Skeletal muscle tissue (tissue), 3 donors: ENCODE measurements at regions not wholly inside any gene's neighbourhood (a gene's known extent, or its start where the extent isn't known, plus 50 kb on each side); places are given as distances from the start of the nearest gene placed in this dataset.

Experiments
- H3K27ac ChIP-seq: one replicate; pipeline ENCODE4 v1.7.0; 2013; ENCODE audit warnings: mild to moderate bottlenecking, low read depth, low read length, inconsistent platforms
- H3K27me3 ChIP-seq, 3 donors: one replicate each; pipeline ENCODE4 v1.7.0; 2013; ENCODE audit warnings: low read length in 3 of 3; ENCODE audit not compliant: control insufficient read depth in 3 of 3, insufficient read depth in 3 of 3
- H3K36me3 ChIP-seq, 3 donors: one replicate each; pipeline ENCODE4 v1.7.0; 2013; ENCODE audit warnings: low read length in 3 of 3; ENCODE audit not compliant: control insufficient read depth in 3 of 3, insufficient read depth in 3 of 3
- H3K4me1 ChIP-seq, 3 donors: one replicate each; pipeline ENCODE4 v1.7.0; 2013; ENCODE audit warnings: low read length in 3 of 3, mild to moderate bottlenecking in 3 of 3; ENCODE audit not compliant: control insufficient read depth in 3 of 3, insufficient read depth in 3 of 3
- H3K4me3 ChIP-seq, 3 donors: one replicate each; pipeline ENCODE4 v1.7.0; 2013; ENCODE audit warnings: low read length in 3 of 3
- H3K9ac ChIP-seq, 3 donors: one replicate each; pipeline ENCODE4 v1.7.0; 2013; ENCODE audit warnings: low read length in 3 of 3, mild to moderate bottlenecking in 3 of 3, moderate library complexity in 2 of 3, low read depth in 1 of 3
- H3K9me3 ChIP-seq, 3 donors: one replicate each; pipeline ENCODE4 v1.7.0; 2013; ENCODE audit warnings: low read length in 3 of 3; ENCODE audit not compliant: control insufficient read depth in 3 of 3
- donor health status: Osteomylitis.

DNA sequence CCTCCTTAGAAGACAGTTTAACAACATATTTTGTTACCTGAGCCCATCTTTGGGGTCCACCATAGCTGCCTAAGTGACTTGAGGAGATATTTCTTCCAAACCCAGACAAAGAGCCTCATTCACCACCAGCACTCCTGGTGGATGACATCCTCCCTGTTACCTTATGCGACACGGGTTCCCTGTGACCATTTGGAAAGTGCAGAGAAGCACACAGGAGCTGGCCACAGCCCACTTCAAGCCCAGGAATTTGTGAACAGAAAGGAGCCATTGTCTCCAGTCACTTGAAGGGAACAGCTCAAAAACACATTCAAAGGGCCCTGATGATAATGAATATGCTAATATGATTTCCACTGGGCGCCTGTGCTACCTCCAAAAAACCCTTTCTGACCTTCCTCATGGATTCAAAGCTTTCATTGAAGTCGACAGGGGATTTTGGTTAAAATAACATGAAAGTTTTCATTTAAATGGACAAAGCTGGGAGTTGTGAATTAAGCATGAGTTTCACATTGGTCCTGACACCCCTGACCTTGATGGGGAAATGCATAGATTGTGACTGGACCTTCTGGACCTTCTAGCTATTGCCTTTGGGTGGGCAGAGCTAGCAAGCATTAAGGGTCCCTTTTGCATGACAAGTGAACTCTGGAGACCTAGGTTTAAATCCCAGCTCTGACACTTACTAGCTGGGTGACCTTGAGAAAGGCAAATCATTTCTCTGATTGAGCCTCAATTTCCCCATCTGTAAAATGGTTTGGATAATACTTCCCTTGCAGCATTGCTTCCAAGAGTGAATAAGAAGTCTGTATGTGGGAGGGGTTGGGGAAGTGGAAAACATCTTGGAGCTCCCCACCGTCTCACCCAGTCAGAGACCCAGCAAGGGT, 83.3 kb upstream of the SIRPA start:
- Histone ChIP-seq H3K9ac (peak overlapping the region in 1 of 3 donors; percentile 20), H3K27ac (peak overlapping the region; percentile 60), H3K27me3 (no peaks in the 10 kb centered on the region), H3K36me3 (no peaks in the 10 kb centered on the region), H3K4me1 (peaks cover 35 to 50% (median 46%) of the 10 kb centered on the region in 3 donors), H3K9me3 (no peaks in the 10 kb centered on the region), H3K4me3 (no peak overlapping the region)

DNA sequence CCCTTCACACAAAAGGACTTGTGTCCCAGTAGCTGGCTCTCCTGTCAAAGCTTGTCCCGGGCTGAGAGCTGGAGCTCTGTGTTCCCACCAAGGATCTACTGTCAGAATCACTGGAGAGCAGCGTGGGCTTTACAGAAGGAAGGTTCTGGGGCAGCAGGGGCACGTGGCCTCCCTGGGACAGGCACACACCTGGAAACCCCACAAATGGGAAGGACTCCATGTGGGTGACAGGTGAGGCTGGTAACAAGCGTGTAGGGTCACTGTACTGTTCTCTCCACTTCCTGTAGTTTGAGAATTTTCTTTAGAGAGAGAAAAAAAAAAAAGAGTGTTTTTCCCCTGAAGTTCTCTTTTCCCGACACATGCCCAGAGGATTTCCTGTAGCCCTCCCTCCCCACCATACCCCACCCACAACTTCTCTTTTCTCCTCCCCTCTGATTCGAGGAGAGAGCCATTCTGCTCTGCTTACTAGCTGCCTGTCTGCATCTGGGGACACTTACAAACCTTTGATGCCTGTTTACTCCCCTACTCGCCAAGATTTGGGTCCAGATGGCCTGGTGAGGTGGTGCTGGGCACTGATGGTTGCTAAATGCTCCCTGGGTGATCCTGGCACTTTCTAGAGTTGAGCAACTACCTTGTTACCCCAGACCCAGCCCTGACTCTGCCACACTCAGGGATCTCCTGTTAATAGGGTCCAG, 84.1 kb upstream of the SIRPA start:
- H3K36me3 ChIP-seq = no peaks in the 10 kb centered on the region
- peak overlapping the region in 1 of 3 donors; percentile 20 for H3K9ac ChIP-seq
- H3K9me3 ChIP-seq = no peaks in the 10 kb centered on the region
- no peaks in the 10 kb centered on the region for H3K27me3 ChIP-seq
- peak overlapping the region; percentile 60 for H3K27ac ChIP-seq
- peaks cover 27 to 44% (median 39%) of the 10 kb centered on the region in 3 donors for H3K4me1 ChIP-seq
- no peak overlapping the region for H3K4me3 ChIP-seq

DNA sequence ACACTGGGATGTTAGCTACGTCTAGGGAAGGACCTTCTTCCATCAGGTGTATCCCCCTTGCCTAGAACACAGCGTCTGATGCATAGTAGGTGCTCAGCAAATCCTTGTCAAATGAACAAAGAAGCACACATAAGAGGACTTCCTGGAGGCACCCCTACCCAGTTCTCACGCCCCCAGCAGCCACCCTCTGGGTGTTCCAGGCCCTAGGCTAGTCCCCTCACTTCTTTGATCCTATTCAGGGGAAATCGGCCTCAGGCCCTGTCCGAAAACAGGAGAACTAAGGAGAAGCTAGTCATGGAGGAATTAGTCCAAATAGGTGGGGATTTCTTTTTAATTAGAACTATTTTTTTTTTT, 84.7 kb upstream of the SIRPA start:
- H3K9me3 ChIP-seq = no peaks in the 10 kb centered on the region
- no peak overlapping the region for H3K4me3 ChIP-seq
- H3K4me1 ChIP-seq = peaks cover 23 to 40% (median 33%) of the 10 kb centered on the region in 3 donors
- H3K27me3 ChIP-seq = no peaks in the 10 kb centered on the region
- no peaks in the 10 kb centered on the region for H3K36me3 ChIP-seq
- H3K9ac ChIP-seq = no peak overlapping the region
- H3K27ac ChIP-seq = peak overlapping the region; percentile 60

DNA sequence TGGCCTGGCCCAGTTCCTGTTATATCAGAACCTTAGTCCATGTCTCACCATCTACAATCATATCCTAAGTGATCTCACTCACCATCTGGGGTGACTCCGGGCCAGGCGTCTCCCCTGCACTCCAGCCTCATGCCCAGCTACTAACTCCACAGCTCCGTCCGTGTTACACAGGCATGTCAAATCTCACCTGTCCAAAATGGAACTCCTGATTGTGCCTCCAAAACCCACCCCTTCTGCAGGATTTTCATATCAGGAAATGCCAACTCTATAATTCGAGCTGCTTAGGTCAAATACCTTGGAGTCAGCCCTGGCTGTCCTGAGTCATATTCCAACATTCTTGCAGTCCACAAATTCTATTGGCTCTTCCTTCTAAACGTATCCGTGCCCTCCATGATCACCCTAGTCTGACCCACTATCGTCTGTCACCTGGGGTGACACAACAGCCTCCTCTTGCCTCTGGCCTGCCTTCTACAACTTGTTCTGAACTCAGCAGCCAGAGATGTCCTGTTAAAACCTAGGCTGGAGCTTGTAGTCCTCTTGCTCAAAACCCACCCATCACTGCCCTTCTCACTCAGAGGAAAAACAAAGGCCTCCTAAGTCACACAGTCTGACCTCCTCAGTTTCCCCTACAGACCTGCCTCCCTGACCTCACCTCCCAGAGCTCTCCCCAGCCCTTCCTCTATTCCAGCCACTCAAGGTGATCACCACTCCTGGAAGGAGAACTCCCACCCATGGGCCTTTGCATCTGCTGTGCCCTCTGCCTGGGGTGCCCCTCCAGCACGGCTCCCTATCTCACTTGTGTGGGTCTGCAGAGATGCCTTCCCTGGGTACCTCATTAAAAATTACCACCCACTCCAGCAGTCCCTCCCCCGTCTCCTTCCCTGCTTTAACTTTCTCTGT, 85.3 kb upstream of the SIRPA start:
- H3K4me1 ChIP-seq = peaks cover 20 to 37% (median 32%) of the 10 kb centered on the region in 3 donors

DNA sequence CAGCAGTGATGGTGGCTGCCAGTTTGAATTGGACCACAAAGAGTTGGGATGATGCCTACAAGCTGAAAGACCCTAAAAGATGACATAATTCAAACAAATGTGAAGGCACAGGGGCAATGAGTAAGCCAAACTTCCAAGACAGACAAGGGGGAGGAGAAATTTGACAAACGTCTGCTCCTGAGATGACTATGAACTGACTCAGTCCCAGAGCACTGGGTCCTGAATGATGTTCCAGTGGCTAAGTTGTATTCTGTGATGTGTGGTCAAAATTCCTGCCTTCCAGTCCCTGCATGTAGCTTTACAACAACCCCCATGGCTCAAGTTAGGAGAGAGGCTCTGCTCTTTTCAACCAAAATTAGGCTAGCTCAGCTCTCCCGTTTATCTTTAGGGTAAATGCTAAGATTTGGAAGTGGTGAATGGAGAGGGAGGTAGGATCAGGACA, 86.1 kb upstream of the SIRPA start:
- H3K27me3 ChIP-seq = peaks cover 0 to 3% (median 0%) of the 10 kb centered on the region in 3 donors
- no peak overlapping the region for H3K9ac ChIP-seq
- H3K4me1 ChIP-seq = peaks cover 20 to 34% (median 31%) of the 10 kb centered on the region in 3 donors
- no peaks in the 10 kb centered on the region for H3K9me3 ChIP-seq
- H3K4me3 ChIP-seq = no peak overlapping the region
- no peak overlapping the region for H3K27ac ChIP-seq
- H3K36me3 ChIP-seq = no peaks in the 10 kb centered on the region

More for the DNA sequence above, 85.3 kb upstream of the SIRPA start:
- Histone ChIP-seq H3K27ac (no peak overlapping the region), H3K9me3 (no peaks in the 10 kb centered on the region), H3K27me3 (no peaks in the 10 kb centered on the region), H3K36me3 (no peaks in the 10 kb centered on the region), H3K9ac (no peak overlapping the region), H3K4me3 (no peak overlapping the region)

DNA sequence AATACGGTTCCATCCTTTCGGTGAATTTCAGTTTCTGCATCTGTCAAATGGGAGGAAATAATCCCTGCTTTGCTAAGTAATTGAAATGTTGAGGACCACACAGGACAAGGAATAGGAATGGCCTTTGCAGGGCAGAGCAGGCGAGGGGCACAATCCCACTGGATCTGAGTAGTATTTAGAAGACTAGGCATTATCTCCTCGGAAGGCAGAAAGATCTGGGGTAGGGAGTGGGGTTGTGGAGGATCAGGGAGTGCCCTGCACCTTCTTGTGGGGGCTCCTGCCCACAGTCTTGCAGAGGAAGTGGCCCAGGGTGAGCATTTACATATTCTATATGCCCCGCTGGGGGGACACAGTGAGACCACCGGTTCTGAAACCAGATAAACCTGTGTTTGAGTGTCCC, 87.1 kb upstream of the SIRPA start:
- no peaks in the 10 kb centered on the region for H3K9me3 ChIP-seq
- H3K4me1 ChIP-seq = peaks cover 21 to 39% (median 25%) of the 10 kb centered on the region in 3 donors
- H3K4me3 ChIP-seq = no peak overlapping the region
- H3K36me3 ChIP-seq = no peaks in the 10 kb centered on the region
- H3K9ac ChIP-seq = no peak overlapping the region
- no peak overlapping the region for H3K27ac ChIP-seq
- peaks cover 0 to 9% (median 0%) of the 10 kb centered on the region in 3 donors for H3K27me3 ChIP-seq

DNA sequence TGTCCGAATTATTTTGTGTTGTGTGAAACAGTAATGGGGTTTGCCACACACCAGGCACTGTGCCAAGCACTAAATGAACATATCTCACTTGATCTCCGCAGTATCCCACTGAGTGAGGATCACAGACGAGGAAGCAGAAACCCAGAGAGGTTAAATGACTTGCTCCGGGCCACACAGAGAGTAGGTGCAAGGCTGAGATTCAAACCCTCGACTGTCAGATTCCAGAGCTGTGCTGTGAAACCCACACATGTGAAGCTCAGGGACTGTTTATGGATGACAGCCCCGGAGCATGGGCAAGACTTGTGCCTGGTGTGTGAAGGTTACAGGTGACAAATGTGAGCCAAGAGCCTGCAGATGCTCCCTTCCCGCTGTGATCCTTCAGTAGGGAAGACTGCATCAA, 87.8 kb upstream of the SIRPA start:
- H3K9me3 ChIP-seq = no peaks in the 10 kb centered on the region
- peaks cover 25 to 45% (median 30%) of the 10 kb centered on the region in 3 donors for H3K4me1 ChIP-seq
- peaks cover 0 to 13% (median 0%) of the 10 kb centered on the region in 3 donors for H3K27me3 ChIP-seq

DNA sequence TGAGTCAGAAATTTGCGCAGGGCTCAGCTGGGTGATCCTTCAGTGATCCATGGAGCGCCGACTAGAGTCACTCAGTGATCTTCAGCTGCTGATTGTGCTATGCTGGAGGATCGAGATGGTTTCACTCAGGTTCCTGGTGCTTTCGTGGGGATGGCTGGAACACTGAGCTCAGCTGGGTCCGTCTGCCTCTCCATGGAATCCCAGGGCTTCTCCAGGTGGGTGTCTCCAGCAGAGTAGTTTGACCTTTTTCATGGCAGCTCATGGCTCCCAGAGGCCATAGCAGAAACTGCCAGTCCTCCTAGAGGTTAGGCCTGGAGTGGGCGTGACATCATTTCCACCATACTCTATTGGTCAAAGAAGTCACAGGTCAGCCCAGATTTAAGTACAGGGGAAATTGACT, 88.8 kb upstream of the SIRPA start:
- no peak overlapping the region for H3K27ac ChIP-seq
- no peaks in the 10 kb centered on the region for H3K9me3 ChIP-seq
- H3K36me3 ChIP-seq = no peaks in the 10 kb centered on the region
- no peak overlapping the region for H3K4me3 ChIP-seq
- peaks cover 0 to 17% (median 0%) of the 10 kb centered on the region in 3 donors for H3K27me3 ChIP-seq
- no peak overlapping the region for H3K9ac ChIP-seq
- H3K4me1 ChIP-seq = peaks cover 22 to 38% (median 27%) of the 10 kb centered on the region in 3 donors

More for the DNA sequence above, 87.8 kb upstream of the SIRPA start:
- Histone ChIP-seq H3K9ac (no peak overlapping the region), H3K27ac (no peak overlapping the region), H3K36me3 (no peaks in the 10 kb centered on the region), H3K4me3 (no peak overlapping the region)

DNA sequence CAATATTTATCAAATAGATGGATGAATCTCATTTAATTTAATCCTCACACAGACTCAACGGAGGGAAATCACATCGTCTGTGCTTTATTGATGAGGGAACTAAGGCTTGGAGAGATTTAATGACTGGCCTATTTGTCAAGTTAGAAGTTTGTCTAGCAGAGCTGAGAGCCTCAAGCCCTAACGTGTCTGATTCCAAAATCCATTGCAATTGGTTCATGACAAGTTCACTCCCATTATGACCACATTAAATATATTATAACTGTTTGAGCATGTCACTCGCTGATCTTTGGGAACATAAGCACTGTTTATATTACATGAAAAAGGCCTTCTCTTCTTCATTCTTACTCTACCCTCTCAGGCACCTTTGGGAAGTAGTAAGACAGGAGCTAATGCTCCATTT, 89.4 kb upstream of the SIRPA start:
- no peak overlapping the region for H3K4me3 ChIP-seq
- peaks cover 17 to 33% (median 21%) of the 10 kb centered on the region in 3 donors for H3K4me1 ChIP-seq
- no peaks in the 10 kb centered on the region for H3K36me3 ChIP-seq
- no peak overlapping the region for H3K27ac ChIP-seq
- peaks cover 0 to 17% (median 0%) of the 10 kb centered on the region in 3 donors for H3K27me3 ChIP-seq
- no peaks in the 10 kb centered on the region for H3K9me3 ChIP-seq
- no peak overlapping the region for H3K9ac ChIP-seq
